ENCODE measurements at regions not wholly inside any gene's neighbourhood (a gene's known extent, or its start where the extent isn't known, plus 50 kb on each side); places are given as distances from the start of the nearest gene placed in this dataset.

GRCh38 chr13:76036176-76036575, 400.0 kb downstream of the LMO7 start:
- H3K36me3 Mint-ChIP-seq: no peaks in the 10 kb centered on the region
- no peaks in the 10 kb centered on the region for H3K9me3 Mint-ChIP-seq
- no peak for DNase-seq
- H3K27ac Mint-ChIP-seq: no peak overlapping the region
- no peaks in the 10 kb centered on the region for H3K4me1 Mint-ChIP-seq (ENCODE audit: low read depth)
- H3K27me3 Mint-ChIP-seq: peaks cover 2% of the 10 kb centered on the region
- no peak overlapping the region for H3K4me3 Mint-ChIP-seq
- ChIA-PET POLR2A (no interaction called here), CTCF (no interaction called here)
- intact Hi-C loops (cut with micrococcal nuclease): no loop called here

DNA sequence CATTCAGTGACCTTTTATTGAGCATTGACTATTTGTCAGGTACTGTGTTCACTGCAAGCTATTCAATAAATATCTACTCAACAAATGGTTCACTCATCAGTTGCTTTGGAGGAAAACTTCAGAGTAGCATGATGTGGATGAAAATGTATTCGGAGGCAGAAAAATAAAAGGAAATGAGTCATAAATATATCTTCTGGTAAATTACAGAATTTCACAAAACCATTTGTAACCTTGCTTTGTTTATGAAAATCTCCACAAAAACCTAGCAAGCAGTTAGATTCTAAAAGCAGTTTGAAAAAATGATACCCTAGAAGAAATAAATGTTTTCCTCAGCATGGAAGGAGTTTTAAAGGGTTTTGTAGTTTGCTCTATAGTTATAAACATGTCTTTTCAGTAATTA, 399.6 kb downstream of the LMO7 start:
- intact Hi-C loops (cut with micrococcal nuclease): no loop called here
- peaks cover 2% of the 10 kb centered on the region for H3K27me3 Mint-ChIP-seq
- no peak for DNase-seq
- H3K4me1 Mint-ChIP-seq (ENCODE audit: low read depth): no peaks in the 10 kb centered on the region
- ChIA-PET POLR2A (no interaction called here), CTCF (no interaction called here)
- H3K27ac Mint-ChIP-seq: no peak overlapping the region
- H3K36me3 Mint-ChIP-seq: no peaks in the 10 kb centered on the region
- no peak overlapping the region for H3K4me3 Mint-ChIP-seq
- H3K9me3 Mint-ChIP-seq: no peaks in the 10 kb centered on the region

DNA sequence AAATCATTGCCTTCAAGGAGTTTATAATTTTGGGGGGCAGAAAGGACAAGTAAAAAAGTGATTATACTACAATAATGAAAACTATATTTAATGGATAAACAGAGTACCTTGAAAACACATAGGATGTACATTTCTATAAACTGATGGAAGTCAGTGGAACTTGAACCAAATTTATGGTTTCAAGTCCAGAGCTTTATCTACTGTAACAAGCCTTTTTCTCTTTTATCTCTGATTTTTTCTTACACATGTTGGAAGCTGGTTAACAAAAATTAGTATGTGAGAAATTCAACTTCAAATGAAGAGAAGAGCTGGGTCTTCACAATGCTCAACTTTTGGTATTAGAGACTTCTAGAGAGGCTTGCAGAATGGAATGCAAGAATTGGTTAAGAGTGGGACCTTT, 393.6 kb downstream of the LMO7 start:
- Mint-ChIP-seq H3K27me3 (peaks cover 7% of the 10 kb centered on the region), H3K36me3 (no peaks in the 10 kb centered on the region), H3K9me3 (no peaks in the 10 kb centered on the region), H3K4me1 (ENCODE audit: low read depth) (no peaks in the 10 kb centered on the region), H3K4me3 (no peak overlapping the region), H3K27ac (no peak overlapping the region)
- ChIA-PET CTCF (interaction anchor here (0.9 kb wide), 1 partner anchor 20 kb away, joined by 3 read pairs; no protein-coding TSS in a partner anchor), POLR2A (no interaction called here)
- no peak for DNase-seq
- intact Hi-C loops (cut with micrococcal nuclease): loop anchor here (10.0 kb wide), 1 partner anchor 1125 kb away; no protein-coding TSS in a partner anchor

DNA sequence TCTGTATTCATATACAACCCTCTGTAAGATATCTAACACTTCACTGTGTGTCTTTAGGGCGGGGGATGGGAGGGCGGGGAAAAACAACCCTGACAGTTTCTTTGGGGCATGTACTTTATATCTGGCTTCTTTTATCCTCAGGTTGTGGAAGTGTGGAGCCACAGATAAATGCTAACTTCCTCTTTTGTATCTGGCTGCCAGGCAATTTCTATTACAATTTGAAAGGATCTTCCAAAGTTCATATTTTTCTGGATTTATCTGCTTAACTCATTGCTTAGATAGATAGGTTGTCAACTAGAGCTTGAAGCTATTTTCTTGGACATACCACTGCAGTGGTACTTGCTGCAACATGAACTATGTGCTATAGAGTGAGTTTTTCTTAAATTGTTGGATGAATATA, 393.0 kb downstream of the LMO7 start:
- ChIA-PET POLR2A (no interaction called here), CTCF (no interaction called here)
- intact Hi-C loops (cut with micrococcal nuclease): loop anchor here (10.0 kb wide), 1 partner anchor 1124 kb away; no protein-coding TSS in a partner anchor
- H3K36me3 Mint-ChIP-seq: no peaks in the 10 kb centered on the region
- no peak overlapping the region for H3K4me3 Mint-ChIP-seq
- H3K27me3 Mint-ChIP-seq: peaks cover 7% of the 10 kb centered on the region
- no peaks in the 10 kb centered on the region for H3K9me3 Mint-ChIP-seq
- H3K4me1 Mint-ChIP-seq (ENCODE audit: low read depth): no peaks in the 10 kb centered on the region
- no peak overlapping the region for H3K27ac Mint-ChIP-seq
- DNase-seq: no peak

DNA sequence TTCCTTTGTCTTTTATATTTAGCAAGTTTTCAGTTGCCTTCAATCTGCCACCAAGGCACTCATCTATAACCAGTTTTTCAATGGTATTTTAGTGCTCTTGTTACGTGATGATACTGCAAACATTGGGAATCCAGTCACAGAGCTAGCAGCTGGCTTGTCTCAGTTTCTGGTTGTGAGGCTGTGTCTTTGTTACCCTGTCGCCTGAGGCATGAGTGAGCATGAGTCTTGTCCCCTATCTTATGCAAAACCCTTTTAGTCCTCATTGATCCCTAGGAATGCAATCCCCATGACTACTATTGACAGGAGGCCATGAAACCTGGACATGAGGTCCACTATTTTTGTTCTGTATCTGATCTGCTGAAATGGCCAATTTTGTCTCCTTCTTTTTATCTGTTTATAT, 391.0 kb downstream of the LMO7 start:
- Mint-ChIP-seq H3K27ac (no peak overlapping the region), H3K4me3 (no peak overlapping the region), H3K36me3 (no peaks in the 10 kb centered on the region), H3K27me3 (peaks cover 7% of the 10 kb centered on the region), H3K9me3 (no peaks in the 10 kb centered on the region), H3K4me1 (ENCODE audit: low read depth) (no peaks in the 10 kb centered on the region)
- no peak for DNase-seq
- ChIA-PET CTCF (no interaction called here), POLR2A (no interaction called here)
- intact Hi-C loops (cut with micrococcal nuclease): loop anchor here (10.0 kb wide), 1 partner anchor 1122 kb away; no protein-coding TSS in a partner anchor

DNA sequence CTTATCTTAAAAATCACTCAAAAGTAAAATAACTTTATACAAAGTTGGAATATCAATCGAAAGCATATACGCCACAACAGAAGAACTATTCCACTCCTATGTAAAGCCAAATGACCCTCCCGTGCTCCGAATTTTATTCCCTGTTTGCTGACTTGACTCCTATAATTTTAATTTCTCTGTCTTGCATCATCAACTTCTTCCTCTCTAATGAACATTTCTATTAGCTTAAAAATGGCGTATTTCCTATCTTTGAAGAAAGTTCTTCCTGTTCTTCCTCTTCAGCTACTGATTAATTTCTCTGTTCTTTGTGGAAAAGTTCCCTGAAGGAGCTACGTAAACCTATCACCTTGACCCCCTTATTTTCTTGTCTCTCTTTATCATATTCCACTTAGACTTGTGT, 389.3 kb downstream of the LMO7 start:
- POLR2A ChIA-PET: no interaction called here
- peaks cover 7% of the 10 kb centered on the region for H3K27me3 Mint-ChIP-seq
- H3K27ac Mint-ChIP-seq: no peak overlapping the region
- intact Hi-C loops (cut with micrococcal nuclease): loop anchor here (10.0 kb wide), 1 partner anchor 1121 kb away; no protein-coding TSS in a partner anchor
- H3K9me3 Mint-ChIP-seq: no peaks in the 10 kb centered on the region
- no peaks in the 10 kb centered on the region for H3K36me3 Mint-ChIP-seq
- CTCF ChIA-PET: no interaction called here
- no peaks in the 10 kb centered on the region for H3K4me1 Mint-ChIP-seq (ENCODE audit: low read depth)
- no peak overlapping the region for H3K4me3 Mint-ChIP-seq
- DNase-seq: no peak

DNA sequence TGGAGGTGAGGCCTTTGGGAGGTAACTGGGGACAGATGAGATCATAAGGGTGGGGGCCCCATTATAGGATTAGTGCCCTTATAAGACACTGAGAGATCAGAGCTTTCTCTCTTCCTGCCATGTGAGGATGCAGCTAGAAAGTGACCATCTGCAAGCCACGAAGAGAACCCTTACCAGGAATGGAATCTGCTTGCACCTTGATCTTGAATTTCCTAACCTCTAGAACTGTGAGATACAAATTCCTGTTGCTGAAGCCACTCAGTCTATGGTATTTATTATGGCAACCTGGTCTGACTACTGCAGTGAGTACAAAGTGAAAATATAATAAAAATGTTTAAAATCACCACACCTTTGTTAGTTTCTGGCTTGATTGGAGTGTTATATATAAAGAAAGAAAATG, 388.0 kb downstream of the LMO7 start:
- H3K4me1 Mint-ChIP-seq (ENCODE audit: low read depth): no peaks in the 10 kb centered on the region
- H3K4me3 Mint-ChIP-seq: no peak overlapping the region
- H3K27ac Mint-ChIP-seq: no peak overlapping the region
- intact Hi-C loops (cut with micrococcal nuclease): loop anchor here (10.0 kb wide), 1 partner anchor 1119 kb away; no protein-coding TSS in a partner anchor
- no peaks in the 10 kb centered on the region for H3K9me3 Mint-ChIP-seq
- peaks cover 7% of the 10 kb centered on the region for H3K27me3 Mint-ChIP-seq
- ChIA-PET POLR2A (no interaction called here), CTCF (no interaction called here)
- no peak for DNase-seq
- no peaks in the 10 kb centered on the region for H3K36me3 Mint-ChIP-seq

- Mint-ChIP-seq H3K27ac (no peak overlapping the region), H3K4me1 (ENCODE audit: low read depth) (no peaks in the 10 kb centered on the region), H3K27me3 (peaks cover 6% of the 10 kb centered on the region), H3K9me3 (no peaks in the 10 kb centered on the region), H3K4me3 (no peak overlapping the region), H3K36me3 (no peaks in the 10 kb centered on the region)
- no peak for DNase-seq
- CTCF ChIA-PET: no interaction called here
- POLR2A ChIA-PET: no interaction called here
- intact Hi-C loops (cut with micrococcal nuclease): loop anchor here (10.0 kb wide), 1 partner anchor 1119 kb away; no protein-coding TSS in a partner anchor
These were observed 387.5 kb downstream of the LMO7 start for GRCh38 chr13:76023652-76024051.

GRCh38 chr13:76020421-76020955, 384.4 kb downstream of the LMO7 start:
- ChIA-PET CTCF (no interaction called here), POLR2A (no interaction called here)
- Mint-ChIP-seq H3K27ac (no peak overlapping the region), H3K27me3 (no peaks in the 10 kb centered on the region), H3K4me1 (ENCODE audit: low read depth) (no peaks in the 10 kb centered on the region), H3K36me3 (no peaks in the 10 kb centered on the region), H3K9me3 (no peaks in the 10 kb centered on the region), H3K4me3 (no peak overlapping the region)
- intact Hi-C loops (cut with micrococcal nuclease): loop anchor here (10.0 kb wide), 1 partner anchor 1116 kb away; no protein-coding TSS in a partner anchor
- no peak for DNase-seq

- DNase-seq: peak; percentile 11
- POLR2A ChIA-PET: no interaction called here
These were observed 383.4 kb downstream of the LMO7 start for GRCh38 chr13:76019421-76020044.

DNA sequence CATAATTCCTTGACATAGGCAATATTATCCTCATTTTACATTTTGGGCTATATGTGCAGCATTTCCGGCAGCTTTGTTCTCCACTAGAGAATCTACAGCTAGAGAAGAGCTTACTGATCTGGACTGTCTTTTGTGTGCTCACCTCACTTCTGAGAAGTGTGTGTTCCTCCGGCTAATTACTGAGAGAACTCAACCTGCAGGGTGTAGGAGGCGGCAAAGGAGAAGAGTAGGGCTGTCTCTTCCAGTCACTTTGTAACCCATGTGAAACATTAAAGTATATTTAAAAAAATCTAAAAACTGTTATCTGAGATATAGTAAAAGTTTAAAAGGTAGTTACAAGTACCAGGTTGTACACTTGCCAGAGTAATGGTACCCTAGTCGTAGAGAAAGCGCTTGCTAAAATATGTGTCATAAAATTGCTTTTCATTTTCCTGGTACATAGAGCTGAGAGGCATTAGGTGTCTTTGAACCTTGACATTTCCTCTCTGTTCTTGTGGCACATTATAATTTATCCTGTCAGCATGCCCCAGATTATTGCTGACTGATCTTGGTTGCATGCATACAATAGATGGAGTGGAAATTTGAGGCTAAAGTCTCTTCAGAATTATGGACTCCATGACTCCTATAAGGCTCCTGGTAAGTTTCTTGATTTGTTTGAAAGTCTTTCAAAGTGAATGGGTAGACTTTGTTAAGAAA, 381.9 kb downstream of the LMO7 start:
- ChIA-PET POLR2A (no interaction called here), CTCF (interaction anchor here (0.5 to 3.5 kb wide), 3 partner anchors 142 to 322 kb away, joined by 3 to 13 read pairs (median 9); no protein-coding TSS in a partner anchor)
- H3K27me3 Mint-ChIP-seq: no peaks in the 10 kb centered on the region

More at GRCh38 chr13:76019421-76020044, 383.4 kb downstream of the LMO7 start:
- CTCF ChIA-PET: no interaction called here
- H3K27ac Mint-ChIP-seq: no peak overlapping the region
- no peak overlapping the region for H3K4me3 Mint-ChIP-seq
- no peaks in the 10 kb centered on the region for H3K36me3 Mint-ChIP-seq
- no peaks in the 10 kb centered on the region for H3K4me1 Mint-ChIP-seq (ENCODE audit: low read depth)
- intact Hi-C loops (cut with micrococcal nuclease): loop anchor here (10.0 kb wide), 1 partner anchor 1115 kb away; no protein-coding TSS in a partner anchor
- H3K27me3 Mint-ChIP-seq: no peaks in the 10 kb centered on the region
- no peaks in the 10 kb centered on the region for H3K9me3 Mint-ChIP-seq

GRCh38 chr13:76016799-76017400, 380.8 kb downstream of the LMO7 start:
- ChIA-PET CTCF (interaction anchor here (2.8 to 3.5 kb wide), 2 partner anchors 141 to 321 kb away, joined by 9 to 13 read pairs; no protein-coding TSS in a partner anchor), POLR2A (no interaction called here)
- peak; percentile 20 for DNase-seq
- Mint-ChIP-seq H3K9me3 (no peaks in the 10 kb centered on the region), H3K27me3 (no peaks in the 10 kb centered on the region), H3K36me3 (no peaks in the 10 kb centered on the region), H3K4me3 (no peak overlapping the region), H3K4me1 (ENCODE audit: low read depth) (no peaks in the 10 kb centered on the region), H3K27ac (no peak overlapping the region)
- intact Hi-C loops (cut with micrococcal nuclease): loop anchor here (2.0 kb wide), 2 partner anchors 140 to 322 kb away; no protein-coding TSS in a partner anchor

More for the DNA sequence above, 381.9 kb downstream of the LMO7 start:
- DNase-seq: no peak
- no peak overlapping the region for H3K4me3 Mint-ChIP-seq
- no peaks in the 10 kb centered on the region for H3K4me1 Mint-ChIP-seq (ENCODE audit: low read depth)
- H3K27ac Mint-ChIP-seq: no peak overlapping the region
- no peaks in the 10 kb centered on the region for H3K9me3 Mint-ChIP-seq
- intact Hi-C loops (cut with micrococcal nuclease): loop anchor here (2.0 kb wide), 2 partner anchors 141 to 323 kb away; no protein-coding TSS in a partner anchor
- H3K36me3 Mint-ChIP-seq: no peaks in the 10 kb centered on the region
